Calu3 (cell line): ENCODE measurements at regions not wholly inside any gene's neighbourhood (a gene's known extent, or its start where the extent isn't known, plus 50 kb on each side); places are given as distances from the start of the nearest gene placed in this dataset.

Experiments used
- BruUV-seq: library from RNA; stranded (reverse); fragments of 400-500 nt; replicated peaks from 2 replicates; lab custom pipeline; 2021; lab: Mats Ljungman, UMichigan
- CTCF ChIA-PET: fragments of 300-600 bp; sonication (Branson Sonifier 250); formaldehyde crosslinking; loops from one replicate; lab custom pipeline; 2022; ENCODE audit warnings: antibody characterized with exemption; lab: Charles Lee
- DNase-seq: peaks from one replicate; pipeline ENCODE4 v3.0.0; 2022
- H3K27ac Mint-ChIP-seq: one replicate; pipeline ENCODE4 v1.8.0; 2022; ENCODE audit warnings: mixed read lengths; ENCODE audit not compliant: unreplicated experiment
- H3K27me3 Mint-ChIP-seq: one replicate; pipeline ENCODE4 v1.8.0; 2022; ENCODE audit warnings: mixed read lengths; ENCODE audit not compliant: unreplicated experiment
- H3K36me3 Mint-ChIP-seq: one replicate; pipeline ENCODE4 v1.8.0; 2022; ENCODE audit warnings: mild to moderate bottlenecking, moderate library complexity, mixed read lengths; ENCODE audit not compliant: insufficient read depth, unreplicated experiment
- H3K4me1 Mint-ChIP-seq: one replicate; pipeline ENCODE4 v1.8.0; 2022; ENCODE audit warnings: mild to moderate bottlenecking, low read depth, mixed read lengths; ENCODE audit not compliant: unreplicated experiment
- H3K4me3 Mint-ChIP-seq: one replicate; pipeline ENCODE4 v1.8.0; 2022; ENCODE audit warnings: mild to moderate bottlenecking, low read depth, moderate library complexity, mixed read lengths; ENCODE audit not compliant: unreplicated experiment
- H3K9me3 Mint-ChIP-seq: one replicate; pipeline ENCODE4 v1.8.0; 2022; ENCODE audit warnings: low read depth, mixed read lengths; ENCODE audit not compliant: unreplicated experiment
- intact Hi-C: fragments of 100-400 bp; cut with micrococcal nuclease; formaldehyde crosslinking; loops from one replicate; pipeline ENCODE4 v1.10.0; 2022; ENCODE audit not compliant: unreplicated experiment
- TF ChIP-seq, protein P1 (sequence below): fragments of 200-600 bp; IDR thresholded peaks from one replicate; pipeline ENCODE4 v1.8.0; 2022; ENCODE audit warnings: antibody characterized with exemption; ENCODE audit not compliant: unreplicated experiment

DNA sequence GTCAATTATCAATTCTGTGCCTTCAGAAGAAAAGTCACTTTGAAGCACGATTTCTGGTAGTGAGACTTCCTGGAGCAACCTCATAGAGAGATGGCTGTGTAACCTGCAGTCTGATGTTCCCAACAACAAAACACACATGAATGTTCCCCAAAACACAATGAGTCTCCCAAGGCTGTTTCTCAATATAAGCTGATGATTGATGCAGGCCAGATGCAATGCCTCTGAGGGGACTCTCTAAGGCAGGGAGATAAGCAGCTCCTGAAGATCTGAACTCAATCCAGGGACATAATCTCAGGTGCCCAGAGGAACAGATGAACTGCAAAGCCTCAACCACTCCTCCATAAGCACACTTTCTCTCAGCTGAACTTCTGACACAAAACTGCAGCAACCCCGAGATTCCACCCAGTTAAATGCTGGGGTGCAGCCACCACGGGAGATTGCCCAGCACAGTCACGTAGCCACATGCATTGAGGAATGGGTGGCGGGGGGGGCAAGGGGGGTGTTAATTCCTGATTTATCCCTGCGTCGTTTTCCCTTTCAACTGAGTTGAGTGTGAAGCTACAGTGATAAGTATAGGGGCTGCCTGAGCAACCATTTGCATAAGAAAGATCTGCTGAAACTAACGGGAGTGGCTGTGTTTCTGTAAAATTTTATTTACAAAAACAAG is 122.7 kb upstream of the RASEF start:
- Mint-ChIP-seq H3K9me3 (no peaks in the 10 kb centered on the region), H3K36me3 (no peaks in the 10 kb centered on the region), H3K27me3 (no peaks in the 10 kb centered on the region), H3K4me3 (no peak overlapping the region), H3K27ac (no peak overlapping the region), H3K4me1 (peaks cover 29% of the 10 kb centered on the region)
- CTCF ChIA-PET: interaction anchor here (0.6 kb wide), 1 partner anchor 1146 kb away, joined by 3 read pairs; no protein-coding TSS in a partner anchor
- TF ChIP-seq, protein P1, sequence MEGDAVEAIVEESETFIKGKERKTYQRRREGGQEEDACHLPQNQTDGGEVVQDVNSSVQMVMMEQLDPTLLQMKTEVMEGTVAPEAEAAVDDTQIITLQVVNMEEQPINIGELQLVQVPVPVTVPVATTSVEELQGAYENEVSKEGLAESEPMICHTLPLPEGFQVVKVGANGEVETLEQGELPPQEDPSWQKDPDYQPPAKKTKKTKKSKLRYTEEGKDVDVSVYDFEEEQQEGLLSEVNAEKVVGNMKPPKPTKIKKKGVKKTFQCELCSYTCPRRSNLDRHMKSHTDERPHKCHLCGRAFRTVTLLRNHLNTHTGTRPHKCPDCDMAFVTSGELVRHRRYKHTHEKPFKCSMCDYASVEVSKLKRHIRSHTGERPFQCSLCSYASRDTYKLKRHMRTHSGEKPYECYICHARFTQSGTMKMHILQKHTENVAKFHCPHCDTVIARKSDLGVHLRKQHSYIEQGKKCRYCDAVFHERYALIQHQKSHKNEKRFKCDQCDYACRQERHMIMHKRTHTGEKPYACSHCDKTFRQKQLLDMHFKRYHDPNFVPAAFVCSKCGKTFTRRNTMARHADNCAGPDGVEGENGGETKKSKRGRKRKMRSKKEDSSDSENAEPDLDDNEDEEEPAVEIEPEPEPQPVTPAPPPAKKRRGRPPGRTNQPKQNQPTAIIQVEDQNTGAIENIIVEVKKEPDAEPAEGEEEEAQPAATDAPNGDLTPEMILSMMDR: no peak
- intact Hi-C loops: no loop called here
- BruUV-seq: no TSS peak
- DNase-seq: no peak

GRCh38 chr9:83183621-83184020 is 120.7 kb upstream of the RASEF start:
- DNase-seq: no peak
- H3K27ac Mint-ChIP-seq: no peak overlapping the region
- H3K4me1 Mint-ChIP-seq: peaks cover 26% of the 10 kb centered on the region
- BruUV-seq: no TSS peak
- TF ChIP-seq, protein P1: no peak
- intact Hi-C loops: no loop called here
- CTCF ChIA-PET: no interaction called here
- no peaks in the 10 kb centered on the region for H3K36me3 Mint-ChIP-seq
- no peak overlapping the region for H3K4me3 Mint-ChIP-seq
- H3K9me3 Mint-ChIP-seq: no peaks in the 10 kb centered on the region
- H3K27me3 Mint-ChIP-seq: no peaks in the 10 kb centered on the region

DNA sequence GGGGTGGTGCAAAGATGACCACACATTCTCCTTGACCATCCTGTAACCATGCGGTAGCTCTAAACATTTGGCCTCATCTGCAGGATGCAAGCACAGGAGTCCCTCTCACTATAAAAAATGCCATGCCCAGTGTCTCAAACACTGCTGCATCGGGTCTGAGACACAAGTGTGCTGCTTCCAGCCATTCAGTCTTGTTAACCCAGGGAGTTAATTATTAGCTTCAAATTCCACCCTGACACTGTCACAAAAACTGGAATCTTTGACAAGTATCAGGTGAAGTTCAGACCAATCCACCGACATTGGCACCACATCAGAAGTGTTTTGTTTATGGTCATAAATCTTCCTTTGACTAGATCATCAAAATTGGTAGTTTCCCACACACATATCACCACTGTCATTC is 119.1 kb upstream of the RASEF start:
- no TSS peak for BruUV-seq
- Mint-ChIP-seq H3K27me3 (no peaks in the 10 kb centered on the region), H3K36me3 (no peaks in the 10 kb centered on the region), H3K9me3 (peaks cover 8% of the 10 kb centered on the region), H3K27ac (no peak overlapping the region), H3K4me3 (no peak overlapping the region), H3K4me1 (peaks cover 18% of the 10 kb centered on the region)
- peak; percentile 4 for DNase-seq
- CTCF ChIA-PET: interaction anchor here (0.9 kb wide), 1 partner anchor 28 kb away, joined by 3 read pairs; no protein-coding TSS in a partner anchor
- TF ChIP-seq, protein P1: no peak
- intact Hi-C loops: no loop called here

DNA sequence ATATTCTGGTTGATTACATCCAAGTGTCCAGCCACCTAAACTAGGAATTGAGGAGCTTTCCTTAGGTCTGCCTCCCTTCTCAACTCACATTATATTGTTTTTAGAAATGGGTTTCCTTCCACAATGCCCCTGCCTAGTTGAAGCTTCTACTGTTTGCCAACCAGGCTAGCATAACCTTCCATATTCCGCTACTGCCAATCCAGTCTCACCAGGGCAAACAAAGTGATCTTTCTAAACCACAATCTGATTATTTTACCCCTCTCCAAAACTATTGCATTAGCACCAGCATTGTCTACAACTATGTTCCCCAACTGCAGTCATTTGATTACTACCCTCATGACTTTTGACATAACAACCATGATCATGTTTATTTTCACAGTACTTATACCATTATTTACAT is 115.8 kb upstream of the RASEF start:
- Mint-ChIP-seq H3K4me3 (no peak overlapping the region), H3K36me3 (no peaks in the 10 kb centered on the region), H3K4me1 (peaks cover 18% of the 10 kb centered on the region), H3K27ac (no peak overlapping the region), H3K9me3 (peaks cover 8% of the 10 kb centered on the region), H3K27me3 (no peaks in the 10 kb centered on the region)
- no TSS peak for BruUV-seq
- CTCF ChIA-PET: no interaction called here
- TF ChIP-seq, protein P1: no peak
- intact Hi-C loops: no loop called here
- DNase-seq: no peak
